ENCODE measurements at regions not wholly inside any gene's neighbourhood (a gene's known extent, or its start where the extent isn't known, plus 50 kb on each side); places are given as distances from the start of the nearest gene placed in this dataset.

GRCh38 chr1:94686882-94687281, 133.3 kb upstream of the SLC44A3 start:
- Histone ChIP-seq H3K4me3 (ENCODE audit: low read depth in 2 of 2, low read length in 2 of 2) (no peak overlapping the region), H3K27me3 (ENCODE audit: control insufficient read depth, insufficient read depth, low read length) (no peaks in the 10 kb centered on the region), H3K4me1 (ENCODE audit: control insufficient read depth, insufficient read depth, low read length) (no peaks in the 10 kb centered on the region), H3K27ac (ENCODE audit: low read length) (no peak overlapping the region), H3K9me3 (ENCODE audit: control insufficient read depth, insufficient read depth, low read depth, low read length) (no peaks in the 10 kb centered on the region), H3K36me3 (ENCODE audit: control insufficient read depth, insufficient read depth, low read length) (no peaks in the 10 kb centered on the region)
- in situ Hi-C loops (cut with HindIII; ENCODE audit: low pct_unique_long_range_greater_than_20kb, low sequenced_read_pairs): no loop called here
- ChIA-PET POLR2A (no interaction called here), CTCF (no interaction called here)
- ATAC-seq (no peak), DNase-seq (ENCODE audit: low read depth, low spot score) (no peak)
- TF ChIP-seq TCF7L2 (IDR thresholded peaks at IDR 0.05; ENCODE audit: low read depth, low read length): no peak
- no peak for TF ChIP-seq POLR2AphosphoS5 (IDR thresholded peaks at IDR 0.05; ENCODE audit: low read depth, low read length)
- TF ChIP-seq SIN3A (IDR thresholded peaks at IDR 0.05; ENCODE audit: borderline replicate concordance, insufficient read depth, low read depth, low read length): no peak
- no peak for TF ChIP-seq REST (IDR thresholded peaks at IDR 0.05; ENCODE audit: insufficient read depth in 1 of 2, low read depth in 2 of 2, low read length in 1 of 2)
- TF ChIP-seq CTCF (IDR thresholded peaks at IDR 0.05): no peak
- intact Hi-C loops (cut with micrococcal nuclease; ENCODE audit: unreplicated experiment): no loop called here
- no TSS peak for BruUV-seq (replicated peaks)

GRCh38 chr1:94684690-94685250, 135.4 kb upstream of the SLC44A3 start:
- Histone ChIP-seq H3K36me3 (ENCODE audit: control insufficient read depth, insufficient read depth, low read length) (no peaks in the 10 kb centered on the region), H3K4me3 (ENCODE audit: low read depth in 2 of 2, low read length in 2 of 2) (no peak overlapping the region), H3K4me1 (ENCODE audit: control insufficient read depth, insufficient read depth, low read length) (no peaks in the 10 kb centered on the region), H3K9me3 (ENCODE audit: control insufficient read depth, insufficient read depth, low read depth, low read length) (no peaks in the 10 kb centered on the region), H3K27me3 (ENCODE audit: control insufficient read depth, insufficient read depth, low read length) (no peaks in the 10 kb centered on the region), H3K27ac (ENCODE audit: low read length) (no peak overlapping the region)
- DNase-seq (ENCODE audit: low read depth, low spot score): no peak
- in situ Hi-C loops (cut with HindIII; ENCODE audit: low pct_unique_long_range_greater_than_20kb, low sequenced_read_pairs): no loop called here
- TF ChIP-seq TCF7L2 (IDR thresholded peaks at IDR 0.05; ENCODE audit: low read depth, low read length): no peak
- no peak for TF ChIP-seq REST (IDR thresholded peaks at IDR 0.05; ENCODE audit: insufficient read depth in 1 of 2, low read depth in 2 of 2, low read length in 1 of 2)
- no peak for TF ChIP-seq SIN3A (IDR thresholded peaks at IDR 0.05; ENCODE audit: borderline replicate concordance, insufficient read depth, low read depth, low read length)
- TF ChIP-seq CTCF (IDR thresholded peaks at IDR 0.05): no peak
- no peak for TF ChIP-seq POLR2AphosphoS5 (IDR thresholded peaks at IDR 0.05; ENCODE audit: low read depth, low read length)
- no peak for ATAC-seq
- intact Hi-C loops (cut with micrococcal nuclease; ENCODE audit: unreplicated experiment): no loop called here
- BruUV-seq (replicated peaks): no TSS peak
- ChIA-PET CTCF (no interaction called here), POLR2A (no interaction called here)
